Endodermal cell (in vitro differentiated cells): ENCODE measurements at regions not wholly inside any gene's neighbourhood (a gene's known extent, or its start where the extent isn't known, plus 50 kb on each side); places are given as distances from the start of the nearest gene placed in this dataset.

Experiments
- DNase-seq: peaks from one replicate; pipeline ENCODE4 v3.0.0-alpha.2; 2017
- H3K27ac ChIP-seq: 2 replicates; pipeline ENCODE4 v1.5.1; 2013; ENCODE audit warnings: mild to moderate bottlenecking, low read depth, low read length, moderate library complexity
- H3K27me3 ChIP-seq: 2 replicates; pipeline ENCODE4 v1.6.1; 2013; ENCODE audit warnings: mild to moderate bottlenecking, low read length, moderate library complexity; ENCODE audit not compliant: insufficient read depth, control insufficient read depth, poor library complexity, severe bottlenecking
- H3K36me3 ChIP-seq: 2 replicates; pipeline ENCODE4 v1.7.0; 2013; ENCODE audit warnings: mild to moderate bottlenecking, low read length, moderate library complexity; ENCODE audit not compliant: control insufficient read depth, insufficient read depth
- H3K4me1 ChIP-seq: one replicate; pipeline ENCODE4 v1.7.0; 2013; ENCODE audit warnings: low read length; ENCODE audit not compliant: control insufficient read depth, insufficient read depth
- H3K4me3 ChIP-seq: 2 replicates; pipeline ENCODE4 v1.5.1; 2013; ENCODE audit warnings: mild to moderate bottlenecking, low read length, moderate library complexity
- H3K9ac ChIP-seq: 2 replicates; pipeline ENCODE4 v1.6.1; 2013; ENCODE audit warnings: mild to moderate bottlenecking, low read length, moderate library complexity; ENCODE audit not compliant: poor library complexity, severe bottlenecking; ENCODE audit errors: extremely low read depth
- H3K9me3 ChIP-seq: 2 replicates; pipeline ENCODE4 v1.6.1; 2013; ENCODE audit warnings: mild to moderate bottlenecking, low read length, moderate library complexity; ENCODE audit not compliant: control insufficient read depth
- H3K27ac Mint-ChIP-seq: 2 replicates; pipeline ENCODE4 v1.8.0; 2020; ENCODE audit warnings: mixed read lengths
- H3K27me3 Mint-ChIP-seq: 2 replicates; pipeline ENCODE4 v1.8.0; 2021; ENCODE audit warnings: mild to moderate bottlenecking, mixed read lengths; ENCODE audit not compliant: insufficient read depth
- H3K36me3 Mint-ChIP-seq: 2 replicates; pipeline ENCODE4 v1.8.0; 2020; ENCODE audit warnings: low read depth, mixed read lengths
- H3K4me1 Mint-ChIP-seq: 2 replicates; pipeline ENCODE4 v1.8.0; 2020; ENCODE audit warnings: mixed read lengths
- H3K4me3 Mint-ChIP-seq: 2 replicates; pipeline ENCODE4 v1.8.0; 2020; ENCODE audit warnings: mild to moderate bottlenecking, moderate library complexity, mixed read lengths
- H3K9me3 Mint-ChIP-seq: 2 replicates; pipeline ENCODE4 v1.8.0; 2020; ENCODE audit warnings: mild to moderate bottlenecking, mixed read lengths
- whole genome bisulfite sequencing, 2 experiments: methylation state at CpG; one replicate each; pipeline versions ENCODE4 v1.1.5 to v1.1.7; 2013; ENCODE audit warnings: missing lambda C conversion rate in 2 of 2, mixed read lengths in 1 of 2; ENCODE audit not compliant: insufficient coverage in 1 of 2, insufficient read length in 1 of 2; 5-methylcytosine and 5-hydroxymethylcytosine counted together
- TF ChIP-seq, protein P1 (sequence below): fragments of 200-600 bp; sonication (generic); conservative IDR thresholded peaks from 2 replicates; pipeline ENCODE4 v1.5.0; 2021; ENCODE audit warnings: antibody characterized with exemption, mild to moderate bottlenecking

DNA sequence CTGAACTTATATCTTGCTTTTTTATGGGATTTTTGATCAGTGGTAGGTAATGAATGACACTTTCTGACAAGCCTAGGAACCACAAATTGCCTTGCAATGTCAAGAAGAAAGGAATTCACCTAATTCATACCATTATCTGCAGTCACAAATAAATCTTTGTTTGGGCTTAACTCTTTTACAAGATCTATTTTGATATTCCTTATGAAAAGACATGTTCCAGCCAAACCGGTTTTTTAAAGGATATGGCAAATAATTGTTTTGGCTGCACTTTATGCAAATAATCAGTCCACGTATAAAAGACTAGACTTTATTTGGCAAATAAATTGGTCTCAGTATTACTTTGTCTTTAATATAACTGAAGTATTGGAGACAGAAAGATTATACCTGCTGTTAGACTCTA is 771.7 kb upstream of the ADGRB3 start:
- H3K4me3 Mint-ChIP-seq = no peak overlapping the region
- no peaks in the 10 kb centered on the region for H3K4me1 ChIP-seq

DNA sequence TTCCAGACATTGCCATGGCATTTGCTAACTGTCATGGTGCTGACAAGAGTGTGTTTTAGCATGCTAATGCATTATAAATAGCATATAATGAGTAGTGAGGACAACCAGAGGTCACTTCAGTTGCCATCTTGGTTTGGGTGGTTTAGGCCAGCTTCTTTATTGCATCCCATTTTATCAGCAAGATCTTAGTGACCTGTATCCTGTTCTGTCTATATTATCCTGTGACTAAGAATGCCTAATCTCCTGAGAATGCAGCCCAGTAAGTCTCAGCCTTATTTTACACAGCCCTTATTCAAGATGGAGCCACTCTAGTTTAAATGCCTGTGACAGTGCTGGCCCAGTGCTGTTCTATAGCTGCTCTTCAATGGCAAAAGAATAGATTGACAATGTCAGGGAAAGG is 781.0 kb upstream of the ADGRB3 start:
- Mint-ChIP-seq H3K27me3 (no peaks in the 10 kb centered on the region), H3K27ac (no peak overlapping the region), H3K4me3 (no peak overlapping the region), H3K9me3 (no peaks in the 10 kb centered on the region), H3K4me1 (no peaks in the 10 kb centered on the region), H3K36me3 (no peaks in the 10 kb centered on the region)
- TF ChIP-seq, protein P1, sequence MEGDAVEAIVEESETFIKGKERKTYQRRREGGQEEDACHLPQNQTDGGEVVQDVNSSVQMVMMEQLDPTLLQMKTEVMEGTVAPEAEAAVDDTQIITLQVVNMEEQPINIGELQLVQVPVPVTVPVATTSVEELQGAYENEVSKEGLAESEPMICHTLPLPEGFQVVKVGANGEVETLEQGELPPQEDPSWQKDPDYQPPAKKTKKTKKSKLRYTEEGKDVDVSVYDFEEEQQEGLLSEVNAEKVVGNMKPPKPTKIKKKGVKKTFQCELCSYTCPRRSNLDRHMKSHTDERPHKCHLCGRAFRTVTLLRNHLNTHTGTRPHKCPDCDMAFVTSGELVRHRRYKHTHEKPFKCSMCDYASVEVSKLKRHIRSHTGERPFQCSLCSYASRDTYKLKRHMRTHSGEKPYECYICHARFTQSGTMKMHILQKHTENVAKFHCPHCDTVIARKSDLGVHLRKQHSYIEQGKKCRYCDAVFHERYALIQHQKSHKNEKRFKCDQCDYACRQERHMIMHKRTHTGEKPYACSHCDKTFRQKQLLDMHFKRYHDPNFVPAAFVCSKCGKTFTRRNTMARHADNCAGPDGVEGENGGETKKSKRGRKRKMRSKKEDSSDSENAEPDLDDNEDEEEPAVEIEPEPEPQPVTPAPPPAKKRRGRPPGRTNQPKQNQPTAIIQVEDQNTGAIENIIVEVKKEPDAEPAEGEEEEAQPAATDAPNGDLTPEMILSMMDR = no peak
- H3K27me3 ChIP-seq = no peaks in the 10 kb centered on the region
- H3K4me1 ChIP-seq = no peaks in the 10 kb centered on the region
- H3K36me3 ChIP-seq = no peaks in the 10 kb centered on the region
- H3K4me3 ChIP-seq = no peak overlapping the region
- H3K9me3 ChIP-seq = no peaks in the 10 kb centered on the region
- H3K27ac ChIP-seq = no peak overlapping the region
- DNase-seq = no peak
- no peak overlapping the region for H3K9ac ChIP-seq

More for the DNA sequence above, 771.7 kb upstream of the ADGRB3 start:
- no peak for DNase-seq
- Mint-ChIP-seq H3K27ac (no peak overlapping the region), H3K36me3 (peaks cover 5% of the 10 kb centered on the region), H3K9me3 (peaks cover 20% of the 10 kb centered on the region), H3K27me3 (no peaks in the 10 kb centered on the region), H3K4me1 (peaks cover 8% of the 10 kb centered on the region)
- Histone ChIP-seq H3K9me3 (peaks cover 31% of the 10 kb centered on the region), H3K9ac (no peak overlapping the region), H3K36me3 (no peaks in the 10 kb centered on the region), H3K4me3 (no peak overlapping the region), H3K27ac (no peak overlapping the region), H3K27me3 (no peaks in the 10 kb centered on the region)
- TF ChIP-seq, protein P1 = no peak
- 93 to 100% methylated on average over 1 to 2 of the region's 2 CpGs for WGBS, 2 experiments

DNA sequence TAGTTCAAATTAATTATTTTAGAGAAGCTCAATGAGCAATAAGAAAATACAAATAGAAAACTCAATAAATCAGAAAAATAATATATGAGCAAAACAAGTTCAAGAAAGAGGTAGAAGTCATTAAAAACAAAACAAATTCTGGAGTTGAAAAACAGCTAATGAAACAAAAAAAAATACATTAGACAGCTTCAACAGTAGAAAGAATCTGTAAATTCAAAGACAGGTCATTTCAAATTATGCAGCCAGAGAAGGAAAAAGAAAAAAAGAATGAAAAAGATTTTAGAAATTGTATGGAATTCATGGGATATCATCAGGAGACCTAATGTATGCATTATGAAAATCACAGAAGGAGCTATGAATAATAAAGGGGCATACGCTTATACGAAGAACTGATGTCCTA is 795.3 kb upstream of the ADGRB3 start:
- no peaks in the 10 kb centered on the region for H3K4me1 ChIP-seq
- no peaks in the 10 kb centered on the region for H3K36me3 Mint-ChIP-seq
- no peak overlapping the region for H3K9ac ChIP-seq
- H3K27me3 ChIP-seq = no peaks in the 10 kb centered on the region
- no peak for DNase-seq
- WGBS, 2 experiments = 88 to 93% methylated on average over 2 of the region's 2 CpGs
- peaks cover 6% of the 10 kb centered on the region for H3K9me3 ChIP-seq
- no peak overlapping the region for H3K27ac ChIP-seq
- TF ChIP-seq, protein P1 = no peak
- H3K4me3 ChIP-seq = no peak overlapping the region
- no peaks in the 10 kb centered on the region for H3K36me3 ChIP-seq
- H3K4me1 Mint-ChIP-seq = no peaks in the 10 kb centered on the region
- peaks cover 2% of the 10 kb centered on the region for H3K9me3 Mint-ChIP-seq
- no peak overlapping the region for H3K27ac Mint-ChIP-seq
- H3K4me3 Mint-ChIP-seq = no peak overlapping the region
- H3K27me3 Mint-ChIP-seq = no peaks in the 10 kb centered on the region
